ENCODE measurements at regions not wholly inside any gene's neighbourhood (a gene's known extent, or its start where the extent isn't known, plus 50 kb on each side); places are given as distances from the start of the nearest gene placed in this dataset.
"Not testable (repeated sequence)": the region's sequence is repeated elsewhere in the genome, so short reads cannot be mapped to it uniquely, and the experiment has no call there.

- H3K36me3 ChIP-seq: no peaks in the 10 kb centered on the region
- TF ChIP-seq CTCF (IDR thresholded peaks at IDR 0.05): no peak
- DNase-seq (ENCODE audit: low spot score in 2 of 2): no peak
- H3K4me3 ChIP-seq: no peak overlapping the region
- H3K9me3 ChIP-seq: no peaks in the 10 kb centered on the region
- H3K4me1 ChIP-seq: no peaks in the 10 kb centered on the region
- intact Hi-C loops (cut with DNase I): no loop called here
- no peaks in the 10 kb centered on the region for H3K27me3 ChIP-seq
- no peak overlapping the region for H3K27ac ChIP-seq
Observed at GRCh38 chr7:53485354-53485753, 449.9 kb downstream of the POM121L12 start.

GRCh38 chr7:53491051-53491450 is 455.6 kb downstream of the POM121L12 start:
- intact Hi-C loops (cut with DNase I): no loop called here
- Histone ChIP-seq H3K4me3 (no peak overlapping the region), H3K9me3 (no peaks in the 10 kb centered on the region), H3K36me3 (no peaks in the 10 kb centered on the region), H3K4me1 (no peaks in the 10 kb centered on the region), H3K27ac (no peak overlapping the region), H3K27me3 (no peaks in the 10 kb centered on the region)
- DNase-seq (ENCODE audit: low spot score in 2 of 2): no peak
- no peak for TF ChIP-seq CTCF (IDR thresholded peaks at IDR 0.05)

- DNase-seq (ENCODE audit: low spot score in 2 of 2); H3K9me3 ChIP-seq; intact Hi-C loops (cut with DNase I); H3K4me1 ChIP-seq; H3K4me3 ChIP-seq; H3K36me3 ChIP-seq; H3K27me3 ChIP-seq; H3K27ac ChIP-seq: not testable (repeated sequence)
Observed at GRCh38 chr7:53495181-53495580, 459.7 kb downstream of the POM121L12 start.

GRCh38 chr7:53500076-53500475 is 464.6 kb downstream of the POM121L12 start:
- Histone ChIP-seq H3K9me3 (no peaks in the 10 kb centered on the region), H3K27me3 (no peaks in the 10 kb centered on the region), H3K4me3 (no peak overlapping the region), H3K36me3 (no peaks in the 10 kb centered on the region), H3K27ac (no peak overlapping the region), H3K4me1 (no peaks in the 10 kb centered on the region)
- intact Hi-C loops (cut with DNase I): no loop called here
- no peak for DNase-seq (ENCODE audit: low spot score in 2 of 2)
- TF ChIP-seq CTCF (IDR thresholded peaks at IDR 0.05): no peak

GRCh38 chr7:53504914-53505313 is 469.5 kb downstream of the POM121L12 start:
- H3K4me1 ChIP-seq: no peaks in the 10 kb centered on the region
- H3K36me3 ChIP-seq: no peaks in the 10 kb centered on the region
- no peak overlapping the region for H3K27ac ChIP-seq
- H3K27me3 ChIP-seq: no peaks in the 10 kb centered on the region
- TF ChIP-seq CTCF (IDR thresholded peaks at IDR 0.05): no peak
- no peaks in the 10 kb centered on the region for H3K9me3 ChIP-seq
- DNase-seq (ENCODE audit: low spot score in 2 of 2): no peak
- intact Hi-C loops (cut with DNase I): no loop called here
- H3K4me3 ChIP-seq: no peak overlapping the region

GRCh38 chr7:53518319-53518718 is 482.9 kb downstream of the POM121L12 start:
- intact Hi-C loops (cut with DNase I): no loop called here

More at GRCh38 chr7:53518319-53518718, 482.9 kb downstream of the POM121L12 start:
- Histone ChIP-seq H3K27me3 (no peaks in the 10 kb centered on the region), H3K4me3 (no peak overlapping the region), H3K4me1 (no peaks in the 10 kb centered on the region), H3K36me3 (no peaks in the 10 kb centered on the region), H3K27ac (no peak overlapping the region), H3K9me3 (no peaks in the 10 kb centered on the region)
- no peak for DNase-seq (ENCODE audit: low spot score in 2 of 2)
- no peak for TF ChIP-seq CTCF (IDR thresholded peaks at IDR 0.05)
